Spleen (tissue), 11 donors: ENCODE measurements at regions not wholly inside any gene's neighbourhood (a gene's known extent, or its start where the extent isn't known, plus 50 kb on each side); places are given as distances from the start of the nearest gene placed in this dataset.

Experiments
- DNase-seq: peaks from one replicate; pipeline ENCODE4 v3.0.0-alpha.2; 2020
- H3K27ac ChIP-seq, 8 donors: fragments of 200-600 bp; sonication (generic) in 7 of 8; 1 replicate in 4 of 8; 2 replicates in 4 of 8; pipeline versions ENCODE4 v1.5.0 to v1.8.0; 2016 to 2021; ENCODE audit warnings: inconsistent platforms in 4 of 8, mild to moderate bottlenecking in 4 of 8, moderate library complexity in 1 of 8
- H3K27me3 ChIP-seq, 7 donors: fragments of 200-600 bp; sonication (generic) in 6 of 7; replicated peaks in 1 of 7; 1 replicate in 4 of 7; 2 replicates in 3 of 7; pipeline versions ENCODE4 v1.5.0 to v1.8.0; 2016 to 2021; ENCODE audit warnings: inconsistent platforms in 3 of 7, mild to moderate bottlenecking in 1 of 7
- H3K36me3 ChIP-seq, 6 donors: fragments of 200-600 bp; sonication (generic) in 5 of 6; 1 replicate in 4 of 6; 2 replicates in 2 of 6; pipeline versions ENCODE4 v1.5.0 to v1.8.0; 2016 to 2021; ENCODE audit warnings: inconsistent platforms in 2 of 6
- H3K4me1 ChIP-seq, 6 donors: fragments of 200-600 bp; sonication (generic) in 5 of 6; 1 replicate in 3 of 6; 2 replicates in 3 of 6; pipeline versions ENCODE4 v1.5.0 to v1.8.0; 2016 to 2021; ENCODE audit warnings: inconsistent platforms in 3 of 6
- H3K4me3 ChIP-seq, 8 donors: fragments of 200-600 bp; sonication (generic) in 7 of 8; 1 replicate in 4 of 8; 2 replicates in 4 of 8; pipeline versions ENCODE4 v1.5.0 to v1.8.0; 2016 to 2021; ENCODE audit warnings: inconsistent platforms in 4 of 8, mild to moderate bottlenecking in 4 of 8, moderate library complexity in 2 of 8
- H3K9me3 ChIP-seq, 8 donors: fragments of 200-600 bp; sonication (generic) in 7 of 8; 1 replicate in 4 of 8; 2 replicates in 4 of 8; pipeline versions ENCODE4 v1.5.0 to v1.8.0; 2016 to 2021; ENCODE audit warnings: inconsistent platforms in 4 of 8
- CTCF ChIP-seq, 11 experiments: fragments of 200-600 bp in 7 of 11; fragments of 450-650 bp in 4 of 11; sonication (generic) in 4 of 11; IDR thresholded peaks in 8 of 11; conservative IDR thresholded peaks in 3 of 11; 1 replicate in 7 of 11; 2 replicates in 4 of 11; pipeline versions ENCODE4 v1.4.0 to v1.8.0; 2016 to 2021; ENCODE audit warnings: antibody characterized with exemption in 11 of 11, inconsistent platforms in 4 of 11, mild to moderate bottlenecking in 1 of 11
- POLR2A ChIP-seq, 3 donors: fragments of 450-650 bp; IDR thresholded peaks; one replicate each; pipeline ENCODE4 v1.5.1; 2017; ENCODE audit warnings: antibody characterized with exemption in 3 of 3, mild to moderate bottlenecking in 1 of 3
- POLR2AphosphoS5 ChIP-seq, 3 donors: sonication (generic); formaldehyde crosslinking; IDR thresholded peaks; one replicate each; pipeline ENCODE4 v1.5.1; 2017; ENCODE audit warnings: antibody characterized with exemption in 3 of 3
- WGBS, 5 donors: extraction: QIAGEN DNeasy Blood & Tissue Kit in 3 of 5; methylation state at CpG; one replicate each; pipeline versions ENCODE4 v1.1.5 to v1.1.7; 2013 to 2018; 5-methylcytosine and 5-hydroxymethylcytosine counted together
- intact Hi-C: fragments of 100-400 bp; cut with DNase I; formaldehyde crosslinking; loops from one replicate; pipeline ENCODE4 v1.15.0; 2023; ENCODE audit warnings: low total_unique reads
- donor health status: healthy with polysubstance abuse.
- donor health status: DM: no; HTN: no; CAD: no; lungs with moderate emphysema.
- donor health status: DM: no; HTN: no; CAD: no.
- donor health status: Bipolar disorder and iron deficiency.
- donor health status: healthy.
- donor health status: DM: no; HTN: no; CAD: no.
- donor health status: DM: yes; HTN: yes; CAD: no.

DNA sequence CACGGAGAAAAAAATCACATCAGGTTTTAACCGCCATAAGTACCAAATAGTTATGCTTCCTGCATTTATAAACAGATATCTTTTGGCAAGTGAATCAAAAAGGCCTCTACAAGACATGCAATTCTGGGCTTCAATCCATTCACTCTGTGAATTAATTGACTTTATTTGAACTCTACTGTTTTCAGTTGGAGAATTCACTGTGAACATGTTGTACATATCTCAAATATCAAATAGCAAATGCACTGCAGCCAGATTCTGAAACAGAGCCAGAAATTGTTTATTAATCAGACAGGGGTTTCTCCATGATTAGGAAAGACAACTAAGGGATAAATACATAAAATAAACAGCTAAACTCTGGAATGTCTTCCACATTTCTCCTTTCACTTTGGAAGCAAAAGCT, 445.4 kb upstream of the NFIA start:
- no peak for DNase-seq
- WGBS, 5 donors = 83 to 99% (median 94%) methylated on average over 2 of the region's 2 CpGs
- intact Hi-C loops = no loop called here

DNA sequence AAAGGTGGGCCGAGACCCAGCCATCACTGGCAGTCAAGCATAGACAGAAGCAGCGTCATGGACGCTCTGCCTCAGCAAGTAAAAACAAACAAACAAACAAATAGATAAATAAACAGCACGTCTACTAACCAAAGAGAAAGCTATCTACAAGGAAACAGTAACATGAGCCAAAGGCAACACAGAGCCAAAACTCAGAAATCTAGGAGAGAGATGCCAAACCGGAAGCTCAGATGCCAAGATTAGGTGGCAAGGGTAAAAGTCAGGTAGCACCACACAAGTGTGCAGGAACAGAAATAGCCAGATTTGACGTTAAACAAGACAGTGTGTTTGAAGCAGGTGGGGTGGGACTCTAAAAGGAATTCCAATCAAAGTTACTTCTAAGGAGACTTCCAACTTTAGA, 448.3 kb upstream of the NFIA start:
- no peak overlapping the region for H3K4me3 ChIP-seq
- intact Hi-C loops = no loop called here
- no peaks in the 10 kb centered on the region for H3K27me3 ChIP-seq
- H3K36me3 ChIP-seq = no peaks in the 10 kb centered on the region
- no peaks in the 10 kb centered on the region for H3K4me1 ChIP-seq
- DNase-seq = no peak
- no peaks in the 10 kb centered on the region for H3K9me3 ChIP-seq
- 71 to 90% (median 82%) methylated on average over 6 of the region's 6 CpGs for WGBS, 5 donors
- no peak overlapping the region for H3K27ac ChIP-seq
- TF ChIP-seq POLR2AphosphoS5 (IDR thresholded peaks at IDR 0.05) (no peak), POLR2A (IDR thresholded peaks at IDR 0.05) (no peak), CTCF (IDR thresholded peaks at IDR 0.05 in 8 of 11, conservative IDR thresholded peaks at IDR 0.05 in 3 of 11) (no peak)

More for the DNA sequence above, 445.4 kb upstream of the NFIA start:
- no peak overlapping the region for H3K4me3 ChIP-seq
- H3K36me3 ChIP-seq = no peaks in the 10 kb centered on the region
- H3K9me3 ChIP-seq = peaks cover 0 to 5% (median 0%) of the 10 kb centered on the region in 8 donors
- TF ChIP-seq POLR2AphosphoS5 (IDR thresholded peaks at IDR 0.05) = no peak
- TF ChIP-seq POLR2A (IDR thresholded peaks at IDR 0.05) = no peak
- TF ChIP-seq CTCF (IDR thresholded peaks at IDR 0.05 in 8 of 11, conservative IDR thresholded peaks at IDR 0.05 in 3 of 11) = no peak
- H3K27ac ChIP-seq = no peak overlapping the region
- no peaks in the 10 kb centered on the region for H3K4me1 ChIP-seq
- H3K27me3 ChIP-seq = no peaks in the 10 kb centered on the region

GRCh38 chr1:60622486-60622885, 459.9 kb upstream of the NFIA start:
- no peak for DNase-seq
- Histone ChIP-seq H3K36me3 (no peaks in the 10 kb centered on the region), H3K27me3 (no peaks in the 10 kb centered on the region), H3K27ac (peak overlapping the region in 2 of 8 donors; percentile 46 to 78), H3K4me1 (peaks cover 8 to 25% (median 11%) of the 10 kb centered on the region in 6 donors), H3K4me3 (no peak overlapping the region), H3K9me3 (no peaks in the 10 kb centered on the region)
- 64 to 84% (median 80%) methylated on average over 2 of the region's 2 CpGs for WGBS, 5 donors
- intact Hi-C loops = no loop called here
- TF ChIP-seq POLR2AphosphoS5 (IDR thresholded peaks at IDR 0.05) (no peak), POLR2A (IDR thresholded peaks at IDR 0.05) (no peak), CTCF (IDR thresholded peaks at IDR 0.05 in 8 of 11, conservative IDR thresholded peaks at IDR 0.05 in 3 of 11) (no peak)

- no peak overlapping the region for H3K4me3 ChIP-seq
- H3K27me3 ChIP-seq = no peaks in the 10 kb centered on the region
- 11 to 17% (median 12%) methylated on average over 10 of the region's 10 CpGs for WGBS, 5 donors
- no peak for DNase-seq
- TF ChIP-seq POLR2AphosphoS5 (IDR thresholded peaks at IDR 0.05) = no peak
- no peak for TF ChIP-seq CTCF (IDR thresholded peaks at IDR 0.05 in 8 of 11, conservative IDR thresholded peaks at IDR 0.05 in 3 of 11)
- TF ChIP-seq POLR2A (IDR thresholded peaks at IDR 0.05) = no peak
- H3K4me1 ChIP-seq = peaks cover 8 to 25% (median 11%) of the 10 kb centered on the region in 6 donors
- peak overlapping the region in 5 of 8 donors; percentile 8 to 78 (median 46) for H3K27ac ChIP-seq
- H3K9me3 ChIP-seq = no peaks in the 10 kb centered on the region
- no peaks in the 10 kb centered on the region for H3K36me3 ChIP-seq
- intact Hi-C loops = no loop called here
These were observed 461.0 kb upstream of the NFIA start for GRCh38 chr1:60621368-60621851.
